Osteocyte (in vitro differentiated cells): ENCODE measurements at regions not wholly inside any gene's neighbourhood (a gene's known extent, or its start where the extent isn't known, plus 50 kb on each side); places are given as distances from the start of the nearest gene placed in this dataset.

Source experiments
- DNase-seq: peaks from one replicate; pipeline ENCODE4 v3.0.0; 2021; ENCODE audit warnings: mixed read lengths; ENCODE audit not compliant: unreplicated experiment; ENCODE audit errors: extremely low spot score
- H3K27ac Mint-ChIP-seq: one replicate; pipeline ENCODE4 v1.8.0; 2021; ENCODE audit warnings: mild to moderate bottlenecking, mixed read lengths; ENCODE audit not compliant: unreplicated experiment
- H3K27me3 Mint-ChIP-seq: one replicate; pipeline ENCODE4 v1.8.0; 2021; ENCODE audit warnings: mixed read lengths; ENCODE audit not compliant: unreplicated experiment
- H3K36me3 Mint-ChIP-seq: one replicate; pipeline ENCODE4 v1.8.0; 2021; ENCODE audit warnings: mixed read lengths; ENCODE audit not compliant: unreplicated experiment
- H3K4me1 Mint-ChIP-seq: one replicate; pipeline ENCODE4 v1.8.0; 2021; ENCODE audit warnings: mixed read lengths; ENCODE audit not compliant: unreplicated experiment
- H3K4me3 Mint-ChIP-seq: one replicate; pipeline ENCODE4 v1.8.0; 2021; ENCODE audit warnings: mild to moderate bottlenecking, moderate library complexity, mixed read lengths; ENCODE audit not compliant: unreplicated experiment
- H3K9me3 Mint-ChIP-seq: one replicate; pipeline ENCODE4 v1.8.0; 2021; ENCODE audit warnings: mixed read lengths; ENCODE audit not compliant: unreplicated experiment
- TF ChIP-seq, protein P1 (sequence below): fragments of 200-600 bp; sonication (generic); IDR thresholded peaks from 2 replicates; pipeline ENCODE4 v1.5.0; 2021; ENCODE audit warnings: antibody characterized with exemption, mild to moderate bottlenecking, moderate library complexity

DNA sequence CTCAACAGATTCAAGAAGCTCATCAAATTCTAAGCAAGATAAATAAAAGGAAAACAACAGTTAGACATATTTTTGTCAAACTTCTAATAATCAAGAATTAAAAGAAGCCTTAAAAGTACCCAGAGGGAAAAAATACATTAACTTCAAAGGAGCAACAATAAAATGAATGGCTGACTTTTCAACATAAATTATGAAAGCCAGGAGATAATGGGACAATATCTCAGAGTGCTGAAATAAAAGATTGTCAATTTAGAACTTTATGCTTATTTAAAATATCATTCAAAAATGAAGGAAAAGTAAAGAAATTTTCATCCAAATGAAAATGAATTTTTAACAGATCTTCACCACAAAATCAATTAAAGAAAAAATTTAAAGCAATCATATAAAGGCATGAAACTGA lies 108.5 kb upstream of the IL6 start:
- Mint-ChIP-seq H3K27ac (no peak overlapping the region), H3K4me3 (no peak overlapping the region), H3K4me1 (peaks cover under 1% of the 10 kb centered on the region), H3K36me3 (peaks cover 12% of the 10 kb centered on the region), H3K27me3 (no peaks in the 10 kb centered on the region), H3K9me3 (peaks cover 46% of the 10 kb centered on the region)
- no peak for DNase-seq
- TF ChIP-seq, protein P1, sequence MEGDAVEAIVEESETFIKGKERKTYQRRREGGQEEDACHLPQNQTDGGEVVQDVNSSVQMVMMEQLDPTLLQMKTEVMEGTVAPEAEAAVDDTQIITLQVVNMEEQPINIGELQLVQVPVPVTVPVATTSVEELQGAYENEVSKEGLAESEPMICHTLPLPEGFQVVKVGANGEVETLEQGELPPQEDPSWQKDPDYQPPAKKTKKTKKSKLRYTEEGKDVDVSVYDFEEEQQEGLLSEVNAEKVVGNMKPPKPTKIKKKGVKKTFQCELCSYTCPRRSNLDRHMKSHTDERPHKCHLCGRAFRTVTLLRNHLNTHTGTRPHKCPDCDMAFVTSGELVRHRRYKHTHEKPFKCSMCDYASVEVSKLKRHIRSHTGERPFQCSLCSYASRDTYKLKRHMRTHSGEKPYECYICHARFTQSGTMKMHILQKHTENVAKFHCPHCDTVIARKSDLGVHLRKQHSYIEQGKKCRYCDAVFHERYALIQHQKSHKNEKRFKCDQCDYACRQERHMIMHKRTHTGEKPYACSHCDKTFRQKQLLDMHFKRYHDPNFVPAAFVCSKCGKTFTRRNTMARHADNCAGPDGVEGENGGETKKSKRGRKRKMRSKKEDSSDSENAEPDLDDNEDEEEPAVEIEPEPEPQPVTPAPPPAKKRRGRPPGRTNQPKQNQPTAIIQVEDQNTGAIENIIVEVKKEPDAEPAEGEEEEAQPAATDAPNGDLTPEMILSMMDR, result no peak

DNA sequence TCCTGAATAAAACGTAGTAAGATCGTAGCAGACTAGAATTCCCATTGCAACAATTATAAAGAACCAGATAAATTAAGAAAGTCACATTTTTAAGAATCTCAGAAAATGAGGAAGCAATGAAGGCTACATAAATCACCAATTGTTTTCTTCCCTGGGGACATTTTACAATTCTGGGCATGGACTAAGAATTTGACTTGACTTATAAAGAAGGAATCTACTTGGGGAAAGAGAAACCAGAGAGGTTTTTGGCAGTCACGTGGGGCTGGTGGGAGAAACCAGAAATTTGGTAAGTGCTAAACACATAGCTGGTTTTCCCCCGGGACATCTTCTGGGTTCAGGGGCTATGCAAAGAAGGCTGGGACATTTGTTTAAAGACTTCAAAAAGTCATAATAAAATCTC lies 109.8 kb upstream of the IL6 start:
- Mint-ChIP-seq H3K36me3 (peaks cover 12% of the 10 kb centered on the region), H3K4me3 (no peak overlapping the region), H3K27ac (no peak overlapping the region), H3K9me3 (peaks cover 41% of the 10 kb centered on the region), H3K4me1 (peaks cover 11% of the 10 kb centered on the region), H3K27me3 (no peaks in the 10 kb centered on the region)
- DNase-seq, result no peak
- TF ChIP-seq, protein P1, result no peak

DNA sequence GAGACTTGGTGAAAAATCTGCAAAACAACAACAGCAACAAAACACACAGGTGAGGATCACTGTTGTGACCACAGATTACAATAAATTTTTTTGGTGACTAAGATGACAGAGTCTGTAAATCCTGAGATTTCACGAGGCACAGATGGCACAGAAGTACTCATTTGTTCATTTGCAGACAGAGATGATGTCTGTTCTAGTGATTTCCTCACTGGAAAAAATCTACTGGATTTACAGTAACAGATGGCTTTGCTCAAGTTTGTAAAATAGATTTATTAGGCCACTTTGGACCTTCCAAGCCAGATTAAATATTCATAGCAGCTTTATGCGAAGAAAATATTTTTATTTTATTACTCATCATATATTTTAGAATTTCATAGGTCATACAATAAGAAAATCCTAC lies 113.5 kb upstream of the IL6 start:
- TF ChIP-seq, protein P1, result no peak
- no peak for DNase-seq

DNA sequence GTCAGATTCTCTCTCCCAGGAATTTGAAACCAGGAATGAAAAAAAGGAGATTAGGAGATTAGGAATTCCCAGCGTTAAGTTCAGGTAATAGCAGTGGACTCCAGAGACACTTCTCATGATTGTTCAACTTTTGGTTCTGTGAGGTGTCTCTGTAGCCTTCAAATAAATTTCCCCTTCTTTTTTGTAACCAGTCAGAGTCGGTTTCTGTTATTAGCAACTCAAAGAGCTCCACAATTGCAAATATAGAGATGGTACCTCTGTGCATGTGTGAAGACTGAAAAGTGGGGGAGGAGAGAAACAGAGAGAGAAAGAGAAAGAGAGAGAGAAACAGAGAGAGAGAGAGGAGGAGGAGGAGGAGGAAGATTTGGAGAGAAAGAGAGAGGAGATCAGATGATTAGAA lies 112.8 kb upstream of the STEAP1B start:
- Mint-ChIP-seq H3K4me3 (no peak overlapping the region), H3K4me1 (peaks cover 25% of the 10 kb centered on the region), H3K9me3 (peaks cover 15% of the 10 kb centered on the region), H3K36me3 (peaks cover 3% of the 10 kb centered on the region), H3K27me3 (no peaks in the 10 kb centered on the region), H3K27ac (peak overlapping the region; percentile 43)
- TF ChIP-seq, protein P1, result no peak
- no peak for DNase-seq

More for the DNA sequence above, 113.5 kb upstream of the IL6 start:
- H3K27me3 Mint-ChIP-seq, result no peaks in the 10 kb centered on the region
- H3K27ac Mint-ChIP-seq, result peak overlapping the region; percentile 16
- H3K4me3 Mint-ChIP-seq, result no peak overlapping the region
- H3K4me1 Mint-ChIP-seq, result peaks cover 25% of the 10 kb centered on the region
- peaks cover 10% of the 10 kb centered on the region for H3K36me3 Mint-ChIP-seq
- H3K9me3 Mint-ChIP-seq, result peaks cover 23% of the 10 kb centered on the region

DNA sequence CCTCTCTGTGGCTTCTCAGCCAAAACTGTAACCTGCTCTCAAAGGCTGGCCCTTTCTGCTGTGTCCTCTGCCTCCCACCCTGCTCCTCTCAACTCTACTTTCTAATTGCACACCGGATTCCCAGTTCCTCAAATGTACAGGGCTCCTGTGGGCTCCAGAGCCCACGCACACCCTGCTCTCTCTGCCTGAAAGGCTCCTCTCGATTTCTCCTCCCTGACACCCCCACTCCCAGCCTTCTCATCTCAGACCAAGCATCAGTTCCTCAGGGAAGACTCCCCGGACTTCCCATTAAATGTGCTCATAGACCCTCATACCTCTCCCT lies 111.7 kb upstream of the STEAP1B start:
- Mint-ChIP-seq H3K4me3 (no peak overlapping the region), H3K27me3 (no peaks in the 10 kb centered on the region), H3K36me3 (no peaks in the 10 kb centered on the region), H3K9me3 (peaks cover 6% of the 10 kb centered on the region), H3K4me1 (peaks cover 25% of the 10 kb centered on the region), H3K27ac (peak overlapping the region; percentile 43)
- TF ChIP-seq, protein P1, result no peak
- DNase-seq, result no peak
